ENCODE measurements at regions not wholly inside any gene's neighbourhood (a gene's known extent, or its start where the extent isn't known, plus 50 kb on each side); places are given as distances from the start of the nearest gene placed in this dataset.

GRCh38 chr13:84380866-84381265, 498.6 kb upstream of the SLITRK1 start:
- no peak for DNase-seq

GRCh38 chr13:84377106-84377505, 494.8 kb upstream of the SLITRK1 start:
- no peak for DNase-seq

DNA sequence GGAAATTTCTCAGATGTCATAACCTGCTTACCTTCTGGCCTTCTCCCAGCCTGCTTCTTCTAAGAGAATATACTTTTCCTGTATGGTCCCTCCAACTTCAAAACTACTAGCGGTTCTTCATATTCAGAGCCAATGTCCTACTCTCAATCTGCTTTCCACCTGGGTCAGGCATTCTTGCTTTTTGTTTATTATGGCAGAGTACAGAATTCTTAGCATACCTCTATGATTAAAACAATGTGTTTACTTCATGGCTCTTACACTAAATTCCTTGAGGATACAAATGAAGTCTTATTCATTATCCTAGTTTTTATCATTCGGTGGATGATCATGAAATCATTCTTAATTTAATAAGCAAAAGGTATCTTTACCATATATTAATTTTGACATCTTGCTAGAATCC, 484.2 kb upstream of the SLITRK1 start:
- no peak for DNase-seq

GRCh38 chr13:84362777-84363176, 480.5 kb upstream of the SLITRK1 start:
- no peak for DNase-seq

- DNase-seq, result no peak
These were observed 478.5 kb upstream of the SLITRK1 start for GRCh38 chr13:84360822-84361221.

- no peak for DNase-seq
These were observed 476.3 kb upstream of the SLITRK1 start for GRCh38 chr13:84358601-84359000.

DNA sequence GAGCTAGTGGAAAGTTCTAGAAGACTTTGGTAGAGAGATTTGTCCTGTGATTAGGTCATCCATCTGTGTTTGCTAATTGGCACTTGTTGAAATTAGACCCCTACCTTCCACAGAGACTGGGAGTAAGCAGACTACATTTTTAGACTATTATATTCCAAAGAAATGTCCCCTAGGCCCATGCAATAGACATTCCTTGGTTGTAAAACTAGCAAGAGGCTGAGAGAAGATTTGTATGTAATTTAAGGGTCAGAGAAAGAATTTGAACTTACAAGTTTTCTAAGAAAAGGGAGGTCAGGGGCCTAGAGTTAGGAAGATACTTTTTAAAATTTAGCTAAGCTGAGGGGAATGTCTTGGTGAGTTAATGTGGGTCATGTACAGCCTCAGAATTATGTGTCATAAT, 470.7 kb upstream of the SLITRK1 start:
- DNase-seq, result no peak

DNA sequence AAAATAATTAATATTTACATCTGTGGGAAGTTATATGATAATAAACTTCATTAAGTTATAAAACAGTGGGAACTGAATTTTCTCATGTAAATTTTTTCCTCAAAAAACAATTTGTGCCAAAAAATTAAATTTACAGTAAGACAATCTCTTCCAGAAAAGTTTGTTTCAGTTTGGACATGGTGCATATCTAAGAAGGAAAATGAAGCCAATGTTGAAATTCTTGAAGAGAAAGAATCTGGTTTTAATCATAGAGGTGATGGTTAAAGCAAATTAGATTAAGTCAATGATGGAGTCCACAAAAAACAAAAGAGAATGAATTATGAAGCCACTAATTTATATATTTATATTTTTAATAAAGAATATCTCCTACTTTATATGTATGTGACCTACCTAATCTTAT, 457.2 kb upstream of the SLITRK1 start:
- no peak for DNase-seq

DNA sequence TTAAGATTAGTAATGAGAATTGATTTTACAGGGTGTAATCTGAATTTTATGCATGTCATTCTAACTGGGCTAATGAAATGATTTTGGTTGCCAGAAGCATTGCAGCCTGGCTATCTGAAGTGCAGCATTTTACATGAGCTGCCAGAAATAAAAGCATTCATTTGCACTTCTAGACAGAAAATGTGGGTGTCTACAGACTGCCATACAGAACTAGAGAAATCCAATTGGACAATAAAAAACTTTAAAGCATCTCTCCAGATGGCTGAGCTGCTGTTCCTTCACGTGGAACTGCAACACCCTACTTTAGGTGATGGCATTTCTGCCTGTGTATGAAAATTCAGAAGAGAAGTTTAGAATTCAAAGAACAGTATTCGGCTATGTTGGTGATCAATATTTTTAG, 450.1 kb upstream of the SLITRK1 start:
- no peak for DNase-seq

DNA sequence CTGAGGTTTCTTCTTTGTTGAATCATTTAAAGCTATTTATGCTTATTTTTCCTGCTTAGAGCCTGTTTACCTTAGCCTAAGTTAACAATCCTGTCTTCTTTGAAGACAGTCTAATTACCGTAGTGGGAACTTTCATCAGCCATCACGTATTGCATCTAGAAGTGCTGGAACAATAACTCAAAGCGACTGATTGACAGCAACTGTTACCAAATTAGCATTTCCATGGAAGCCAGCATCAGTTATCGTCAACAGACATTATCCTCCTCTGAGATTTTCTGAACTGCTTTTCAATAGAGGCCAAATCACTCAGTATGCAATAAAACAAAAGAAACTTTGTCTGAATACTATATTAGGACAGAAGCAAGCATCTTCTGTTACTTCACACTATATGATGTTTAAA, 433.3 kb upstream of the SLITRK1 start:
- no peak for DNase-seq

DNA sequence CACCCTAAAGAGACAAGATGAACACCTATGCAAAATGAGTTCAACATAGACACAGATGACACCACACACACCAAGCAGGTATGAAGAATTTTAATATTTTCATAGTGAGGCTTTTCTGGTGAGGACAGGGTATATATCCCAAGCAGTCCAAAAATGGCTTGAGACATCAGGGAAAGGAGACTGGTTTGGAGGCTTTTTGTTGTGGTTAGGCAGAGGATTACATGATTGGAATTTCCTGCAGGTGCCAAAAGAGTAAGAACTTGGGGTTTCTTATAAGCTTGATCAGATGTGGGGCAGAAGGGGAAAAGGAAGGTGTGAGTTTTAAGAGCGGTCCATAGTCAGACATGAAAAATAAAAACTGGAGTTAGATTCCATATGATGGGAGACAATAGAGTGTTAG, 420.8 kb upstream of the SLITRK1 start:
- no peak for DNase-seq

DNA sequence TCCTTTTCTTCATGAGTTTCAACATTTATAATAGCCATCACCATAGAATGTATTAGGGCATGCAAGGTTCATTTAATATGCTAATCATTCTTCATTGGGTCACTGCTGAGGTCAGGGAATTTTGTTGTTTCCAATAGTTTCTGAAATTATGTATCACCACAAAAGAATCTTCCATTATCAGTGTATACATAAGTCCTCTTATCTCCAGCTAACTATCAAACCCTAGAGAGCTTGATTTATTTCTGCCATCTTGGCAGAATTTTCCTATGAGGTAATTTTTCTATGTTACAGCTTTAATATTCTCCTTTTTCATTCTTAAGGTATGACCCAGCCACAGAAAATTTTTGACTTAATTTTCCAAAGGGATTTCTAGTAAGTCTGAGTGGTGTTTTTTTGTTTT, 415.0 kb upstream of the SLITRK1 start:
- no peak for DNase-seq

DNA sequence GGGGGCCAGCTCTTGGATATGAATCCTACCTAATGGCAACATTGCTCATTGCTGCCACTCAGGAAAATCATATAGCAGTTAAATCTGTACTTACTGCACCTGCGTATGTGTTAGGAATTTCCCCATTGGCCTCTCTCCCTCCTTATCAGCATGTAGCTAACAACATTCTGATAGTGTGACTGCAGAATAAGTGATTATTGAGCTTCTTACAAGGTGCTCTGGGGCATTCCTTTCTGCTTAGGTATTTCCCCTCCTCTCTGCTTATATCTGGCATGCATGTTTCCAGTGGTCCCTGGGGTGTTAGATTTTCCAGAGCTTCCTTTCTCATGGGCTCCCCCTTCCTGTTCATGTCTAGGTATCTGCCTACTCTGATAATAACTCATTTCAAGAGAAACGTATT, 414.1 kb upstream of the SLITRK1 start:
- no peak for DNase-seq

DNA sequence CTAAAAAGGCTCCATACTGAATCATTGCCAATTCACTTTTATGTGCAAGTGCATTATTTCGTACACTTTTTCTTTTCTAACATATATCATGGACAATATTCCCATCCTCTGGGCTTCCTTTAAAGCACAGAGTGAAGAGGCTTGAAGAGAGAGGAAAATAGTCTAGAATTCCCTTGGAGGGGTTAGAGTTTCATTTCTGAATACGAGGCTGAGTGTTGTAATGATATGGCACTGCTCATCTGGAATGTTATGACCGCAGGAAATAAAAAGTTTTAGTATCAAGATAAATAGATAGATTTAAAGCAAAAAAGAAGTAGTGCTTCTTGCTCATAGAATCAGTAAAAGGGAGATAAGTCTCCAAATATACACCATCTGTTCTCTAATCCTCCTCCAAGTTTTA, 412.3 kb upstream of the SLITRK1 start:
- no peak for DNase-seq

GRCh38 chr13:84290386-84290785, 408.1 kb upstream of the SLITRK1 start:
- no peak for DNase-seq

- no peak for DNase-seq
These were observed 396.9 kb upstream of the SLITRK1 start for GRCh38 chr13:84279166-84279565.

- no peak for DNase-seq
These were observed 390.7 kb upstream of the SLITRK1 start for GRCh38 chr13:84272877-84273562.

DNA sequence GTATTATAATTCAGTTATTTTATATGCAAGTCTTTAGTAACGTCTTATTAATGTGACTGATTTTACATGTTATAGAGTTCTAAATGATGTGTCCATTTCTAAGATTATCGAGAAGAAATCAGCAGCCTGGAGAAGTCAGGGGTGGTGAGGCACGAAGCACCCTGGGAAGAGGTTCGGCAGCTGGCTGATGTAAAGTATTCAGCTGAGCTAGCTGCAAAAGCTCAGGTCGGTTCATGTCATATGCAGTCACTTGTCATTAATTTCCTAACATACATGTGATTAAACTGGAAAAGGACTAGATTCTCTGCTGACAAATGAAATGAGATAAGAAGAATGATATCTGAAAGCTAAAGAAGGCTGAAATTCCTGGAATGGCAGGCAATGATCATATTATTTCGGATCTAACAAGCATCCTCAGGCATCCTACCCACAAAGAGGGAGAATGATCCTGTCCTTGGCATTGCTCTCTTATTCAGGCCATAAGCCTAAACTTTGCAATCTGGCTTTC, 383.0 kb upstream of the SLITRK1 start:
- no peak for DNase-seq

DNA sequence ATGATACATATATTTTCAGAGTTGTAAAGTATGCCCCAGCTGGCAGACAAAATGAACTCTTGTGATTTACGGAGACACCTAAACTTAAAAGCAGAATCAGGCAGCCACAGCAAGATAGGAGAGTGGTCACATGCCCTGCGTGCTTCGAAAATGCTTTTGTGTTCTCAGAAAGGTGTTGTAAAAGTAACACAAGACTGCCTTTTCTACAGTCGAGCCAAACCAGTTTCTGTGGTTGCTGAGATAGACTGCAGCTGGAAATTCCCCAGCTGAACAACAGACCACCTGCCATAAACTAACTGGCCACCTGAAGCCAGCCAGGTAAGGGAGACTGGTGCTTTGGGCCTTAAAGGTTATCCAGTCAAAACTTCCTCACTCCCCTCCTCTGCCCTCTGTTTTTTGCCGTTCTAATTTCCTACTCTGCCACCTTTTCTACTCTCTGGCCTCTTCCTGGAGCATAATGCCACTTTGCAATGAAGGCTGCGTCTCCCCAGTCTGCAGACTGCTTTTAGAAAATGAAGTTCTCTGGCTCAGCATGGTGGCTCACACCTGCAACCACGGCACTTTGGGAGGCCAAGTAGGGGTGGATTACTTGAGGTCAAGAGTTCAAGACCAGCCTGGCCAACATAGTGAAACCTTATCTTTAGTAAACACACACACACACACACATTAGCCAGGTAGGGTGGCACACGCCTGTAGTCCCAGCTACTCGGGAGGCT, 381.2 kb upstream of the SLITRK1 start:
- DNase-seq, result no peak

GRCh38 chr13:84255226-84255797, 373.0 kb upstream of the SLITRK1 start:
- DNase-seq, result no peak

GRCh38 chr13:84249463-84249862, 367.2 kb upstream of the SLITRK1 start:
- no peak for DNase-seq

- DNase-seq, result no peak
These were observed 361.1 kb upstream of the SLITRK1 start for GRCh38 chr13:84243340-84243739.

DNA sequence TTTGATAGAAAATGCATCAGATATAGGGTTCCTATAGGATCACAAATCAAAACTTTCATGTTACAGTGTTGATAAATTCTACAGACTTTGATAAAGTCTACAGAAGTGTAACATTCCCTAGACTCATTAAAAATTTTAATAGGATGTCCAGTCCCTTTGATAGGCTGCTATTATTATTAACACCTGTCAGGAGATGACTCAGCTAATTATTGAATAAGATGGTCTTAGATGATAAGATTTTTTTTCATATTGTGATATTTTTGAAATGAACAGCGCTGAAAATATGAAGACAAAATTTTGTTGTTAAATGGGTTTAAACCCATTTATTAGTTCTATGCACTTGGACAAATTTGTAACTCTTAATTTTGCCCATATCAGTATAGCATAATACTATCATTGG, 356.8 kb upstream of the SLITRK1 start:
- DNase-seq, result no peak

DNA sequence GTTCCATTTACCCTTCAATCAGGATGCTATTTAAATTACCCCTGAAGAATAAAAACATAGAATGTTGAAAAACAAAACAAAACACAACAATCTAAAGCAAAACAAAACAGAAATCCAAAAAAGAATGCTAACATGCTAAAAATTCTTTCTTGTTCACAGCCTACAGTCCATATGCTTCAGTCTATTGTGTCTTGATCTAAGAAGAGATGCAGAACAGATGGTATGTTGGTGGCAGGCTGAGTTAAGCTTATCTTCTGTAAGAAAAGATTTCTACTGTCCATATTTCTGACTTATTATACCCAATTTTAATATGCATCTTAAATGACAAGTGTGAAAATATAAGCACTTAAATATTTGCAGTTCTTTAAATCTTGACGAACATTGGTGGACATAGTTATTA, 356.1 kb upstream of the SLITRK1 start:
- DNase-seq, result no peak

Data from CD4-positive, alpha-beta T cell treated with Interleukin-12 subunit alpha and Interleukin-12 subunit beta, for 1 hour (primary cell).